Endothelial cell of umbilical vein (primary cell): ENCODE measurements at regions not wholly inside any gene's neighbourhood (a gene's known extent, or its start where the extent isn't known, plus 50 kb on each side); places are given as distances from the start of the nearest gene placed in this dataset.

Experiments used
- BruUV-seq: library from RNA; stranded (reverse); fragments of 400-500 nt; replicated peaks from 2 replicates; lab custom pipeline; 2021; lab: Mats Ljungman, UMichigan
- CTCF ChIA-PET: fragments of 300-600, 350-600 bp; sonication (Branson Sonifier 250); formaldehyde crosslinking; loops from one replicate; lab custom pipeline; 2021; ENCODE audit warnings: antibody characterized with exemption, inconsistent platforms; lab: Charles Lee
- POLR2A ChIA-PET: fragments of 300-600, 350-600 bp; sonication (Branson Sonifier 250); formaldehyde crosslinking; loops from one replicate; lab custom pipeline; 2021; ENCODE audit warnings: antibody characterized with exemption, inconsistent platforms; lab: Charles Lee
- DNase-seq: peaks from one replicate; pipeline ENCODE4 v3.0.0-alpha.2; 2011; ENCODE audit warnings: low read depth, low spot score
- FAIRE-seq: peaks from 2 replicates; lab custom pipeline; 2011; peaks lifted over from hg19 to GRCh38; lab: Jason Lieb, UNC
- H2AFZ ChIP-seq: 2 replicates; pipeline ENCODE4 v1.6.0; 2012; ENCODE audit warnings: low read depth, low read length, control low read depth, inconsistent platforms
- H3K27ac ChIP-seq: 2 replicates; pipeline ENCODE4 v1.5.1; 2011; ENCODE audit warnings: low read depth, mild to moderate bottlenecking, control low read depth, low read length, moderate library complexity; ENCODE audit not compliant: insufficient read depth
- H3K27me3 ChIP-seq, 2 experiments: 2 replicates each; pipeline versions ENCODE4 v1.6.0 to v1.6.1; 2011; ENCODE audit warnings: low read length in 2 of 2, mixed read lengths in 1 of 2; ENCODE audit not compliant: control insufficient read depth in 2 of 2, insufficient read depth in 2 of 2
- H3K36me3 ChIP-seq, 2 experiments: 2 replicates in 1 of 2; 3 replicates in 1 of 2; pipeline ENCODE4 v1.5.1; 2011; ENCODE audit warnings: low read length in 2 of 2, mild to moderate bottlenecking in 1 of 2, moderate library complexity in 1 of 2; ENCODE audit not compliant: control insufficient read depth in 2 of 2, insufficient read depth in 2 of 2; ENCODE audit errors: extremely low read depth in 1 of 2
- H3K4me1 ChIP-seq: 3 replicates; pipeline ENCODE4 v1.5.1; 2011; ENCODE audit warnings: mild to moderate bottlenecking, low read length; ENCODE audit not compliant: control insufficient read depth, insufficient read depth; ENCODE audit errors: extremely low read depth
- H3K4me2 ChIP-seq: 2 replicates; pipeline ENCODE4 v1.6.1; 2011; ENCODE audit warnings: low read length, control low read depth, mixed read lengths; ENCODE audit not compliant: insufficient read depth
- H3K4me3 ChIP-seq, 3 experiments: fragments of 200-600 bp in 1 of 3; sonication (generic), shearing (Covaris generic) in 1 of 3; replicated peaks in 1 of 3; 2 replicates each; pipeline ENCODE4 v1.5.1; 2011 to 2016; ENCODE audit warnings: control low read depth in 3 of 3, low read length in 3 of 3, mild to moderate bottlenecking in 2 of 3, inconsistent platforms in 1 of 3, low read depth in 1 of 3, moderate library complexity in 1 of 3; ENCODE audit not compliant: insufficient read depth in 1 of 3
- H3K79me2 ChIP-seq: 2 replicates; pipeline ENCODE4 v1.6.0; 2012; ENCODE audit warnings: low read length, inconsistent platforms; ENCODE audit not compliant: control insufficient read depth, insufficient read depth
- H3K9ac ChIP-seq: replicated peaks from 2 replicates; pipeline ENCODE3; 2011; ENCODE audit warnings: low read length, control low read depth; ENCODE audit not compliant: insufficient read depth; ENCODE audit errors: extremely low read depth
- H3K9me1 ChIP-seq: replicated peaks from 3 replicates; pipeline ENCODE4 v1.6.0; 2011; ENCODE audit warnings: mild to moderate bottlenecking, low read length; ENCODE audit not compliant: control insufficient read depth, insufficient read depth; ENCODE audit errors: extremely low read depth
- H3K9me3 ChIP-seq: replicated peaks from 2 replicates; pipeline ENCODE4 v1.5.1; 2012; ENCODE audit warnings: low read length, inconsistent platforms; ENCODE audit not compliant: control insufficient read depth, insufficient read depth
- H4K20me1 ChIP-seq: replicated peaks from 2 replicates; pipeline ENCODE3; 2011; ENCODE audit warnings: mild to moderate bottlenecking, low read length; ENCODE audit not compliant: control insufficient read depth, insufficient read depth; ENCODE audit errors: extremely low read depth
- CTCF ChIP-seq, 2 donors: IDR thresholded peaks; 1 replicate in 1 of 2; 2 replicates in 1 of 2; pipeline ENCODE4 v1.5.1; 2011; ENCODE audit warnings: low read length in 2 of 2, mild to moderate bottlenecking in 2 of 2, moderate library complexity in 2 of 2, control low read depth in 1 of 2, inconsistent platforms in 1 of 2, low read depth in 1 of 2; ENCODE audit not compliant: insufficient read depth in 1 of 2; ENCODE audit errors: extremely low read depth in 1 of 2
- EZH2 ChIP-seq: IDR thresholded peaks from 2 replicates; pipeline ENCODE4 v1.6.1; 2012; ENCODE audit warnings: borderline replicate concordance, low read depth, mild to moderate bottlenecking, moderate library complexity, low read length, inconsistent platforms; ENCODE audit not compliant: severe bottlenecking
- FOS ChIP-seq: IDR thresholded peaks from 2 replicates; pipeline ENCODE4 v1.6.1; 2011; ENCODE audit warnings: mild to moderate bottlenecking, low read length, moderate library complexity, borderline replicate concordance; ENCODE audit not compliant: insufficient read depth
- GATA2 ChIP-seq: IDR thresholded peaks from 2 replicates; pipeline ENCODE4 v1.7.0; 2011; ENCODE audit warnings: low read depth, mild to moderate bottlenecking, moderate library complexity, mixed read lengths, low read length; ENCODE audit not compliant: insufficient read length, insufficient read depth
- JUN ChIP-seq: IDR thresholded peaks from 2 replicates; pipeline ENCODE4 v1.6.1; 2011; ENCODE audit warnings: borderline replicate concordance, low read depth; ENCODE audit not compliant: insufficient read length, insufficient read depth
- MAX ChIP-seq: IDR thresholded peaks from 2 replicates; pipeline ENCODE4 v1.6.1; 2011; ENCODE audit not compliant: insufficient read depth, insufficient read length
- MYC ChIP-seq: IDR thresholded peaks from one replicate; pipeline ENCODE4 v1.6.1; 2011; ENCODE audit warnings: mild to moderate bottlenecking, low read depth, low read length
- POLR2A ChIP-seq: IDR thresholded peaks from 2 replicates; pipeline ENCODE4 v1.6.1; 2012; ENCODE audit warnings: low read depth, mild to moderate bottlenecking, control low read depth, low read length
- POLR2AphosphoS5 ChIP-seq: IDR thresholded peaks from 2 replicates; pipeline ENCODE4 v1.6.1; 2012; ENCODE audit warnings: low read depth, mild to moderate bottlenecking, control low read depth, low read length, moderate library complexity; ENCODE audit not compliant: insufficient read depth
- dilution Hi-C: fragments of 300-500 bp; cut with MboI; formaldehyde crosslinking; loops from one replicate; pipeline ENCODE4 v1.15.0; 2019; ENCODE audit warnings: low sequenced_read_pairs; ENCODE audit not compliant: extremely low pct_ligation_motif_present
- intact Hi-C: fragments of 100-400 bp; cut with micrococcal nuclease; formaldehyde crosslinking; loops from one replicate; pipeline ENCODE4 v1.10.0; 2022

- FAIRE-seq (no peak), DNase-seq (no peak)
- no peak for TF ChIP-seq MYC
- TF ChIP-seq POLR2AphosphoS5: no peak
- no peak for TF ChIP-seq JUN
- TF ChIP-seq FOS: no peak
- no peak for TF ChIP-seq CTCF (IDR thresholded peaks at IDR 0.05; ENCODE audit: extremely low read depth in 1 of 2, insufficient read depth in 1 of 2, low read depth in 1 of 2, low read length in 2 of 2)
- no peak for TF ChIP-seq POLR2A
- no peak for TF ChIP-seq GATA2
- no peak for TF ChIP-seq MAX
- no peak for TF ChIP-seq EZH2
- Histone ChIP-seq H4K20me1 (no peaks in the 10 kb centered on the region), H3K79me2 (no peaks in the 10 kb centered on the region), H3K4me3 (no peak overlapping the region), H3K4me2 (no peak overlapping the region), H3K27ac (no peak overlapping the region), H3K27me3 (no peaks in the 10 kb centered on the region), H3K9ac (no peak overlapping the region), H3K4me1 (no peaks in the 10 kb centered on the region), H2AFZ (no peak overlapping the region), H3K9me1 (no peaks in the 10 kb centered on the region), H3K9me3 (no peaks in the 10 kb centered on the region), H3K36me3 (no peaks in the 10 kb centered on the region)
- ChIA-PET POLR2A (no interaction called here), CTCF (no interaction called here)
- no TSS peak for BruUV-seq
- dilution Hi-C loops (no loop called here), intact Hi-C loops (no loop called here)
Measured at GRCh38 chr2:3132466-3132865, 245.2 kb downstream of the EIPR1 start.
